HL-60/S4 treated with retinoic acid at 250 ng/mL for 4 days and 3 days (cell line): ENCODE measurements at regions not wholly inside any gene's neighbourhood (a gene's known extent, or its start where the extent isn't known, plus 50 kb on each side); places are given as distances from the start of the nearest gene placed in this dataset.

Experiments used
- in situ Hi-C: fragments of 300-500 bp; cut with MboI; formaldehyde crosslinking; loops from 2 replicates; pipeline ENCODE4 v1.7.0; 2022; ENCODE audit warnings: low sequenced_read_pairs

GRCh38 chr1:244255426-244255965, 196.2 kb downstream of the ADSS2 start:
- in situ Hi-C loops, result loop anchor here (25.0 kb wide), 1 partner anchor 518 kb away; no protein-coding TSS in a partner anchor

- in situ Hi-C loops, result loop anchor here (25.0 kb wide), 1 partner anchor 519 kb away; no protein-coding TSS in a partner anchor
Measured at GRCh38 chr1:244256086-244256676, 195.5 kb downstream of the ADSS2 start.

GRCh38 chr1:244264163-244264562, 187.5 kb downstream of the ADSS2 start:
- in situ Hi-C loops, result loop anchor here (25.0 kb wide), 1 partner anchor 527 kb away; no protein-coding TSS in a partner anchor

- in situ Hi-C loops, result loop anchor here (25.0 kb wide), 1 partner anchor 528 kb away; no protein-coding TSS in a partner anchor
Measured at GRCh38 chr1:244265507-244265906, 186.2 kb downstream of the ADSS2 start.

- in situ Hi-C loops, result loop anchor here (25.0 kb wide), 1 partner anchor 532 kb away; no protein-coding TSS in a partner anchor
Measured at GRCh38 chr1:244269169-244269568, 182.5 kb downstream of the ADSS2 start.

- in situ Hi-C loops, result loop anchor here (25.0 kb wide), 1 partner anchor 534 kb away; no protein-coding TSS in a partner anchor
Measured at GRCh38 chr1:244271004-244271403, 180.7 kb downstream of the ADSS2 start.

- in situ Hi-C loops, result loop anchor here (25.0 kb wide), 1 partner anchor 534 kb away; no protein-coding TSS in a partner anchor
Measured at GRCh38 chr1:244271691-244272308, 179.9 kb downstream of the ADSS2 start.

- in situ Hi-C loops, result loop anchor here (25.0 kb wide), 1 partner anchor 535 kb away; no protein-coding TSS in a partner anchor
Measured at GRCh38 chr1:244272471-244273261, 179.0 kb downstream of the ADSS2 start.

- in situ Hi-C loops, result loop anchor here (25.0 kb wide), 1 partner anchor 536 kb away; no protein-coding TSS in a partner anchor
Measured at GRCh38 chr1:244273262-244273844, 178.4 kb downstream of the ADSS2 start.

GRCh38 chr1:244273845-244274619, 177.7 kb downstream of the ADSS2 start:
- in situ Hi-C loops, result loop anchor here (25.0 kb wide), 1 partner anchor 537 kb away; no protein-coding TSS in a partner anchor

- in situ Hi-C loops, result no loop called here
Measured at GRCh38 chr1:244276646-244277045, 175.1 kb downstream of the ADSS2 start.

GRCh38 chr1:244280201-244280600, 171.5 kb downstream of the ADSS2 start:
- in situ Hi-C loops, result loop anchor here (10.0 kb wide), 1 partner anchor 935 kb away; no protein-coding TSS in a partner anchor

GRCh38 chr1:244280859-244281258, 170.8 kb downstream of the ADSS2 start:
- in situ Hi-C loops, result loop anchor here (10.0 kb wide), 1 partner anchor 936 kb away; no protein-coding TSS in a partner anchor

- in situ Hi-C loops, result loop anchor here (10.0 kb wide), 1 partner anchor 939 kb away; no protein-coding TSS in a partner anchor
Measured at GRCh38 chr1:244283772-244284171, 167.9 kb downstream of the ADSS2 start.

GRCh38 chr1:244284641-244285156, 167.0 kb downstream of the ADSS2 start:
- in situ Hi-C loops, result loop anchor here (10.0 kb wide), 1 partner anchor 940 kb away; no protein-coding TSS in a partner anchor

- in situ Hi-C loops, result loop anchor here (10.0 kb wide), 1 partner anchor 942 kb away; no protein-coding TSS in a partner anchor
Measured at GRCh38 chr1:244286341-244286740, 165.4 kb downstream of the ADSS2 start.

- in situ Hi-C loops, result loop anchor here (10.0 kb wide), 1 partner anchor 943 kb away; no protein-coding TSS in a partner anchor
Measured at GRCh38 chr1:244287726-244288125, 164.0 kb downstream of the ADSS2 start.

GRCh38 chr1:244288663-244289062, 163.0 kb downstream of the ADSS2 start:
- in situ Hi-C loops, result loop anchor here (10.0 kb wide), 1 partner anchor 944 kb away; no protein-coding TSS in a partner anchor
